Stimulated activated CD4-positive, alpha-beta T cell treated with anti-CD3 and anti-CD28 coated beads, Interleukin-2, amount 100 ng/mL, for 48 hours (primary cell): ENCODE measurements at regions not wholly inside any gene's neighbourhood (a gene's known extent, or its start where the extent isn't known, plus 50 kb on each side); places are given as distances from the start of the nearest gene placed in this dataset.

Experiments used
- DNase-seq, 2 donors: peaks; one replicate each; pipeline ENCODE4 v3.0.0-alpha.2; 2020

- DNase-seq: peak in 1 of 2 donors; percentile 1
Measured at GRCh38 chr12:93106910-93107309, 177.8 kb upstream of the EEA1 start.

DNA sequence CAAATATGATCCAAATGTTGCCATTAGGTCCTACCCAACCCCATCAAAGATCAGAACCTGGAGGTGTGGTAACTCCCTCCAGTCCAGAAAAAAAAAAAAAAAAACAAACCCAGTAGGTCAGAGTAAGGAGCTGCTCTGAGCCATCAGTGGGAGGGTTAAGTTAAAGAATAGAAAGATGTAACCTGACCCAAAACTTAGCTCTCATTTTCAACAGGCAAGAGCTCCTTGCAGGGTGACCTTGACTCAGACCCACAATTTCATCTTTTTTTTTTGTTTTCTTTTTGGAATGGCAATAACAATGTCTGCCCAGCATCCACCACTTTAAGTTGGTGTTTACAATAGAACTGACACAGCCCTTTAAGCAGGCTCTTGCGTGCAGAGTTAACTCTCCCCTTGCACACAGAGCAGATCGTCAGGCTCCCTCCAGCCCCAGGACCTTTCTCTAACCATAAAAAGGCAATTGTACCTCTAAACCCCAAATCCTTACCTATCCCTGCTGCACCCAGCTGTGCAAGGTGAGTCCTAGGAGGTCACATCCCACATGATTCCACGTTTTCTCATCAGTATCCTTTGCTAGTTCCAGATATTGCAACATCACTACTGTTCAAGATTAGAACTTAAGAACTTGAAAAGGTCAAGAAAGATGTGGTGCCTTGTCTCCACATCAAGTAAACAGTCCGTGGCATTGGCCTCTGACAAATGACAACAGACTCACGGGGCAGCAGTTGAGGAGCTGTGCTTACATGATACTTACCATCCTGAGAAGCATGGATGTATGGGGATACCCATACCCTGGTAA lies 178.6 kb upstream of the EEA1 start:
- DNase-seq: no peak

DNA sequence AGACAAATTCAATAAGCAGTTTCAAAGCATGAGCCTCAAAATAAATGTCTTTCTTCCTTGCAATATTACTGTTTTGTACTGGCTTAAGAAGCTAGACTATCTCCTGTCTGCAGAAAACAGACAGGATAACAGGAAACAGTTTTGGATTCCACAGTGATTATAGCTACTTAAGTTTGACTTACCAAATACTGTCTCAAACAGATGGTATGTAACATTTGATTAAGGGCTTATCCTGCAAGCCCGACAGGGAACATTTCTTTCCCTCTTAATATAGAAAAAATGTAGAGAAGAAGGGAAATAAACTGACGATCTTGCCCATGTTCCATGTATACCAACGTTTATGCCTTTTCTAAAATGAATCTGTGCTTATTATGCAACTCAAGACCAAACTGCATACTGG lies 179.9 kb upstream of the EEA1 start:
- DNase-seq: no peak

GRCh38 chr12:93109551-93110203 lies 180.6 kb upstream of the EEA1 start:
- DNase-seq: peak; percentile 7 to 19

DNA sequence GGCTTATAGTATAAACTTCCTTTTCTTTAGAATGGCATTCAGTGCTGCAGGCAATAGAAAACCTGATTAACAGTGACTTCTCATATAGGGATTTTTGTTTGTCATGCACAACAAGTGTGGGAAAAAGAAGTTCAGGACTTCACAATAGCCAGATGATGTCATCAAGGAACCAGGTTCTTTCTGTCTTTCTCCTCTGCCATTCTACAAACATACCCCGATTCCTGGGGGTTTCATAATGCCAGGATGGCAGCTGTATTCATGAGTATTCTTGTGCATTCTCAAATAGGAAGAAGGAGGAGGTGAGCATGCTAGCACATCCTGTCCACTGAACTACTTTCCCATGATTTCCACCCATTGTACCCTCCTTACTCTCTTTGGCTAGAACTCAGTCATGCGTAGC lies 182.7 kb upstream of the EEA1 start:
- DNase-seq: no peak

DNA sequence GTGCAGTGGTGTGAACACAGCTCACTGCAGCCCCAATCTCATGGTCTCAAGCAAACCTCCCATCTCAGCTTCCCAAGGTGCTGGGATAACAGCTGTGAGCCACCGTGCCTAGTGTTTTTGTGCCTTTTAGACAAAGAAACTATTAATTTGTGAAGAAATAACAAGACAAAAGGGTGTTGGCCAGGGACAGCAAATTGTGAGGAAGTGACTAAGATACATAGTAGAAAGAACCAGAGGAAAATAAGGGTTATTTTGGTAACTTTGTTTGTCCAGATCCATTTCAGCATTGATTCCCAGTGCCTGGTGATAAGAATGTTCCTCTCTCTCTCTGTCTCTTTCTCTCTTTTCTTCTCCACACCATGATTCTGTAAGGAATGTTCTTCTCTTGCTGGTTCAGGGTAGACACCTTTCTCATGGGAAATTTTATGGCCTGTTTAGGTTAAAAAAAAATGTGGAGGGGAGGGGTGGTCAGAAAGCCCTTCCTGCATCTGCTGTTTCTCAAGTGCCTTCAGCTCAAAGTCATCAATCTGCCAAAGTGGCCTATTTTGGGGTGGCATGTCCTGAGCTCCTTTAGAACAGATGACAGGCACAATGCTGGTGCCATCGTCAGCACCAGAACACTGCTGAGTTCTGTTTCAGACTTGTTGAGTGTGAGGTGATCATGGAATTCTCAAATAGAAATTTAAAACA lies 184.4 kb upstream of the EEA1 start:
- no peak for DNase-seq

GRCh38 chr12:93115198-93115601 lies 186.1 kb upstream of the EEA1 start:
- no peak for DNase-seq

GRCh38 chr12:93115646-93116045 lies 186.6 kb upstream of the EEA1 start:
- no peak for DNase-seq

DNA sequence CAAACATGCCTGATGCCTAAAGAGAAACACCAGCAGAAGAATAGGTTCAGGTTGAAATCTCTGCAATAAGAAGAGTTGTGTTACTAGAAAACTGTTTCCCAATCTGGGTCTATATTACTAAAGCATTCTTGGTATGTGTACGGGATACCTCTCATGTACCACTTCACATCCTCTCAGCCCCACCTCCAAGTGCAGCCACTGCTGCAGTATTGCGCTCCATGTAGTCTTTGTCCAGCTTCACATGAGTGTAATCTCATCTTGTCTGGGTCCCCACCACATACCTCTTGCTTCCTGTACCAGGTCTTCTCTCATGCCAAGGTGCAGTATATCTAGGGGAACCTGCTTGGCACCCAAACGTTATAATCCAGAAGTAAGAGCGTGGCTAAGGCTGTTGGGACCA lies 187.5 kb upstream of the EEA1 start:
- DNase-seq: no peak

DNA sequence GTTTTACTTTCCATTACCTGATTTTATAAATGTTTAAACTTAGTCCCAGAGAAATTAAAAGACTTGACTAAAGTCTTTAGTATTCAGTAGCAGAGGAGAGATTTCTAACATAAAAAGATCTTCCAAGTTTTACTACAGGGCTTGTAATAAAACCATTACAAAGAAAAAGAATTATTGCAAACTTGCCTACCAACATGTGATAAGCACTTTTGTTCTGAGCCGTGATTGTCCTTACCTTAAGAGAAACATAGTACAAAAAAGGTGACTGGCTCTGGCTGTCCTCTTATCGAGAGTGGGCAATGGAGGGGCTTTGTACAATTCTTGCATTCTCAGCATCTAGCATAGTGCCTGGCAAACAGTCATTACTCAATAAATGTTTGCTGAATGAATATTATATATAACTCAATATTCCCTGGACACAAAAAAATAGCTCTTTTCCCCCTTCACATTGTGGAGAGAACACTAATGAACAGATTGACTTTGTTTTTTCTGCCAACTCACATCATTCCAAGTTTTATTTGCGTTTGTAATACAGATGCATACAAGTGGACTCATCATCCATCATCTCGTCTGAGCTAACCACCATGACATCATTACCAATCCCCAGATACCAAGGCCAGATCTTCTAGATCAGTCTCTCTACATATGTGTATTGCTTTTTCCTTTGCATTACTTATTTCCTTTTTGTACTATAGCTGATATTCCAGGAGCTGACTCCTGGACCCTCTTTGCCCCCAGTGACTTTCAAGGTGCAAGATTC lies 192.8 kb upstream of the EEA1 start:
- DNase-seq: no peak

DNA sequence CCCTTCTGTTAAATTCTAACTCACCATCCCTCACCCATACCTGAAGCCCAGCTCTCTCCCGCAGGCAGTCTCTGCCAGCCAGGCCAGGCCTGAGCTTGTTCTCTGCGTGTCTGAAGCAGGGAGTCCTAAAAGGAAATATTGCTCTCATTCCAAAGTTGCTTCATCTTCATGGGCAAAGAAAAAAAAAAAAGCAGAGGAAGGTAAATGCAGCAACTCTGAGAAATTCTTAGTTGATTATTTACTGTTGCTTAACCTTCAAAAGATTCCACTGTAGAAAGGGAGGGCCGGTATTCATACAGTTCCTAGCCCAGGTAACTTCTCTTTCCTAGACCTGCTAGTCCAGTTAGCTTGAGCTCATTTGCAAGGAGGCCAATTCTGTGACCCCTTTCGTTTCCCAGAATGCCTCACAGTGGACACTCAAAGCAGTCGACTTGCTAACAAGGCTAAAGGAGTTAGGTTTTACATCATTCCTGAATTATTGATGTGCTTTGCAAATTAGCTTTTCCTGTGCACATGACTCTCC lies 193.5 kb upstream of the EEA1 start:
- no peak for DNase-seq

GRCh38 chr12:93125126-93125525 lies 196.0 kb upstream of the EEA1 start:
- no peak for DNase-seq

DNA sequence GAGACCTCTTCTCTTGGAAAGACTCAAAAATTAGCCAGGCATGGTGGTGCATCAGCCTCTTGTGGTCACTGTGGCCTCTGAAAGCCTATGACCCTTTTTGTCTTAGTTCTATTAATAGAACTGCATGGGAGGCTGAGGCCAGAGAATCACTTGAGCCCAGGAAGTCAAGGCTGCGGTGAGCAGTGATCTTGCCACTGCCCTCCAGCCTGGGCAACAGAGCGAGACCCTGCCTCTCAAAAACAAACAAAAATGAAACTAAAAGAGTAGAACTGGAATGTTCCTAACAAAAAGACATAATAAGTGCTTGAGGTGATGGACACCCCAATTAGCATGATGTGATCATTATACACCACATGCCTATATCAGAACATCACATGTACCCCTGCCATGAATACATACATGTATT lies 197.0 kb upstream of the EEA1 start:
- DNase-seq: no peak

DNA sequence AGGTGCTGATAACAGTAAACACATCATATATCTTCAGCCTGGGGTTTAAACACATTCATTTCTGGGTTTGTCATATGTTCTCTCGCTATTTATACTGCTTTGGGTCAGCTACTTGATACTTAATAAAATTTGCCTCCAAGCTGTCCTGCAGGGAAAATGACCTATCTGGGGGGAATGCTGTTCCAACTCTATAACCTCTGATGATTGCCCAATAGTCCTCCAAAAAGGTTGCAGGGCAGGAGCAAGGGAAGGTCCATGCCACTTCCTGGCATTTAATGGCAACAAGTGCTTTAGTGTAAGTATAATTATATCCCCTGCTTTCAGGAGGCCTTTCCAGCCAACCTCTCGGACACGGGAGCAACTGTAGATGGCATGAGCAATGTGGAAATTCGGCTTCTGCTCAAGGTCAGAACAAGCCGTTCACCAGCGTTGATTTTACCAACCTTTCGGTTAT lies 198.0 kb upstream of the EEA1 start:
- DNase-seq: no peak

- DNase-seq: no peak
Measured at GRCh38 chr12:93127582-93128331, 198.7 kb upstream of the EEA1 start.

DNA sequence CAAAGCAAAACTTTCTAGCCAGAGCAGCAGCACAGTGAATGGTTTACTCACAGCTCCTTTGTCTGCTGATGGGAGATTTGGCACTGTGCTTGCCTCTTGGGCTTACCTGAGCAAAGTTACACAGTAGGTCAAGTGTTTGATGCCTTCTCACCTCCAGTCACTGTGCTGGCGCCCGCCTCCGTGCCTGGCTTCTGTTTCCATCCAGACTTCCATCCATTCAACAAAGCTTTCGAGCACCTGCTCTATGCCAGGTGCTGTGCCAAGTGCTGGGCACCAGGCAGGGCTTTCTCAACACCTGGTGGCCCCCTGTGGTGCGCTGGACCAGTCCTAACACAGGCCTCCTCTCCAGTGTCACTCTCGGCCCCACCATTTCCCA lies 199.2 kb upstream of the EEA1 start:
- no peak for DNase-seq

- no peak for DNase-seq
Measured at GRCh38 chr12:93130366-93131054, 201.4 kb upstream of the EEA1 start.

- DNase-seq: no peak
Measured at GRCh38 chr12:93133361-93133760, 204.3 kb upstream of the EEA1 start.

GRCh38 chr12:93134175-93134890 lies 205.2 kb upstream of the EEA1 start:
- DNase-seq: no peak

DNA sequence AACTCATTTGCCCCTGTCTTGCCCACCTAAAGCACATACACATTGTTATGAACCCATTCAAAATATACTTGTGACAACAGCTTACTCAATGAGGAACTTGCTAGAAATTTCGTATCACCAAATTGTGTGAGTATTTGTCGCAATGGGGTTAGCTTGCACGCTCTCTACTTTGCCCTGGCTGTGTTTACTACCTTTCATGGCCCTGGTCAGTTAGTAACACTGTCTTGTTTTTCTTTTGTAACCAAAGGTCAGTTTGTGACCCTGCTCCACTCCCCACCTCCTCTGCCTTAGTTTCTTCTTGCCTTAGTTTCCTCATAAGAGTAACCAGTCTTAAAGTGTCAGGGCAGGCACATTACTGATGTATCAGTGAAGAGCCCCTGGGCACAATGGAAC lies 205.8 kb upstream of the EEA1 start:
- DNase-seq: no peak
